SIG-M5 treated with dmso at 0.1 percent for 504 hours (cell line): ENCODE measurements at regions not wholly inside any gene's neighbourhood (a gene's known extent, or its start where the extent isn't known, plus 50 kb on each side); places are given as distances from the start of the nearest gene placed in this dataset.
"Not testable (repeated sequence)": the region's sequence is repeated elsewhere in the genome, so short reads cannot be mapped to it uniquely, and the experiment has no call there.

ENCODE experiments used
- DNase-seq: peaks from one replicate; lab custom pipeline; 2025; ENCODE audit not compliant: unreplicated experiment; lab: John Stamatoyannopoulos, UW

GRCh38 chr2:192398236-192398635 lies 203.5 kb upstream of the TMEFF2 start:
- no peak for DNase-seq

DNA sequence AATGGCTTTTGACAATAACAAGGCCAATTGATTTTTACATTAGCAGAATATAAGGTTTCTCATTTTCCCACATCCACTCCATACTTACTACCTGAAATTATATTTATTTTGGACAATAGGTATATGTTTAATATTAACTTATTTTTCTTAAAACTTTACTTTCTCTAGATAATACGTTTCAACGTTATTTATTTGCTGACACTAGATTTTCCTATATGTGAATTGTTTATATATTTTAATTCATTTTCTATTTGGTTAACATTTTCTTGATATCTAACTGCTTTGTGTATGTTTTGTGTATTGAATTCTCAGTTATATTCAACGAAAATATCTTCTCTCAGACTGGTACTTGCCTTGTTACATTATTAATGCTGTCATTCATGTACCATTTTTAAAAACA lies 199.9 kb upstream of the TMEFF2 start:
- DNase-seq: no peak

GRCh38 chr2:192391041-192391440 lies 196.3 kb upstream of the TMEFF2 start:
- no peak for DNase-seq

DNA sequence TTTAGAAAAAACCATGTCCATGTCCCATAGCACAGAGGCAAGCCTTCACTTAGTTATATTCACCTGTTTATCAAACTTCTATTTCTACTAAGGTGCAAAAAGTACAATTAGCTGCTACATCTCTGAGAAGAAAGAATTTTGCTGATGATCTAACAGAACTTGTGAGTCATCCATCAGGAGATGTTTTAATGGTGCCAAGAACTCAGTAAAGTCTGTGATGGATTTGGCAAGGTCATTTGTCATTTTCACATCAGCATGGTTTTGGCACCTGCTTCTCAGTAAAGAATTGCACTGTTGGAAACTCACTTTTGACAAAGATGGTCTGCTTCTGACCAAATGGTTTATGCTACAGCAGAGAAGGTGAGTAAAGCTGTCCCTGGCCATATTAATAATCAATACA lies 195.7 kb upstream of the TMEFF2 start:
- DNase-seq: no peak

GRCh38 chr2:192384191-192384590 lies 189.5 kb upstream of the TMEFF2 start:
- not testable (repeated sequence) for DNase-seq

DNA sequence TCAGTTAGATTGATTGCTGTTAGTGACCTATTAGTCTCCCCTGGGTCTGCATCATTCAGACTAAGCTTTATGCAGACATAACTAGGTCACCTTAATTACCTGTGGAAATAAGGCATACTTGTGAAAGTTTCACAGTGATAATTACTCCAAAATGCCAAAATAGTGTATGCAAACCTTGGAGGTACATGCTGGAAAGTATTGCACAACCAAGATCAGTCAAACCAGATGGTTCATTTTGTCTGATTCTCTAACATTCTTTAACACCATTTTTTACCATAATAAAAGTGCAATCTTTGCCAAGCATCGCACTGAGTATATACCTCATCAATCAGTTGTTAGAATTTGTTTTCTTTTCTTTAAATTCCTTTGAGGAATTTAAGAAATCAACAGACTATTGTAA lies 186.3 kb upstream of the TMEFF2 start:
- DNase-seq: no peak

DNA sequence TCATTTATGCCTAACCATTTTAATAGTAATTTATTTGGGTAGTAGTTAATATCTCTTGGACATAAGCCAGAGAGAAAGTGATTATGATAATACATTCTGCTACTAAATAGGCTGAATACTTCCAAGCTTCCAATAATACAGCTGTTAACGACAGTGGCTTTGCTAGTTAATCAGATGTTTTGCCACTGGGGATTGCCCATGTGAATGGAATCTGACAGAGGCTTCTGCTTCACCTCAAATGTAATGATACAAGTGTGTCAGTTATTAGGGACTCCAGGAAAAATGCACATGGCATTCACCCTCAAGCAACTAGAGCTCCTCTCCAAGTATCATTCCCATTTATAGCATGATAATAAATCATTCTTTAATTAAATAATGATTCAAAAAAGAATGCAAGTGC lies 185.0 kb upstream of the TMEFF2 start:
- DNase-seq: no peak

GRCh38 chr2:192377173-192377572 lies 182.4 kb upstream of the TMEFF2 start:
- no peak for DNase-seq

GRCh38 chr2:192373754-192374153 lies 179.0 kb upstream of the TMEFF2 start:
- no peak for DNase-seq

DNA sequence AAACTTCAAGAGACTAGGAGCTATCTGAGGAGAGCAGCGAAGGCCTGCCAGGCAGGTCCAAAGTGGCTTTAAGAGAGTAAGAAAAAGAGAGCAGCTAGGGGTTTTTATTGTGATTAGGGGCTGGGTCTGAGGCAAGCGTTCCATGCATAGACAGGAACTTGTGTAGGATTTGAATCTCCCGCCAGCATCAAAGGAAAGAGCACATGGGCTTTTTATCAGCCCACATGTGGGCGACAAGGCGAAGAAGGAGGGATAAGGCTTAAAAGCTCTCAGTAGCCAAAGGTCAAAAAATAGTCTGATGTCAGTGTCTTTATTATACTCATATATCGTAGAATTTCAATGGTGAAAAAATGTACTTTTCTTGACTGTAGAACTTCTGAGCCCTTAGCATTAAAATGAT lies 178.5 kb upstream of the TMEFF2 start:
- no peak for DNase-seq

GRCh38 chr2:192369969-192370368 lies 175.2 kb upstream of the TMEFF2 start:
- no peak for DNase-seq

DNA sequence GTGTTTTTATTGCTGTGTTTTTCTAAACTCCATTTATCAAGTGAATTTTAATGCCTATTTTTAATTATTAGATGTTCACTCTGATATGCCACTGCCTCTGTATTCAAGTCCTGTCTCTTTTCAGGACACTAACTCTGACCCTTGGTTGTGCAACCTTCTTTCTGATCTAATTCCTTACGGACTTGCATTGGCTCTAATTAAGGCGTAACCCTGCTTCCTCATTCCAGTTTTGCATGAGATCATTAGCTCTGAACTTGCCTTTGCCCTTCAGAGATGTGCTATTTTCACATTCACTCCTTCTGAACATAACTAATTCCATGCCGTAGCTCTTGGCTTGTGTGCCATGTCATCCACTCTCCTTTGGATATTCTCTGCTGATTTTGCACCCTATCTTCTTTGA lies 162.5 kb upstream of the TMEFF2 start:
- peak; percentile 4 for DNase-seq

DNA sequence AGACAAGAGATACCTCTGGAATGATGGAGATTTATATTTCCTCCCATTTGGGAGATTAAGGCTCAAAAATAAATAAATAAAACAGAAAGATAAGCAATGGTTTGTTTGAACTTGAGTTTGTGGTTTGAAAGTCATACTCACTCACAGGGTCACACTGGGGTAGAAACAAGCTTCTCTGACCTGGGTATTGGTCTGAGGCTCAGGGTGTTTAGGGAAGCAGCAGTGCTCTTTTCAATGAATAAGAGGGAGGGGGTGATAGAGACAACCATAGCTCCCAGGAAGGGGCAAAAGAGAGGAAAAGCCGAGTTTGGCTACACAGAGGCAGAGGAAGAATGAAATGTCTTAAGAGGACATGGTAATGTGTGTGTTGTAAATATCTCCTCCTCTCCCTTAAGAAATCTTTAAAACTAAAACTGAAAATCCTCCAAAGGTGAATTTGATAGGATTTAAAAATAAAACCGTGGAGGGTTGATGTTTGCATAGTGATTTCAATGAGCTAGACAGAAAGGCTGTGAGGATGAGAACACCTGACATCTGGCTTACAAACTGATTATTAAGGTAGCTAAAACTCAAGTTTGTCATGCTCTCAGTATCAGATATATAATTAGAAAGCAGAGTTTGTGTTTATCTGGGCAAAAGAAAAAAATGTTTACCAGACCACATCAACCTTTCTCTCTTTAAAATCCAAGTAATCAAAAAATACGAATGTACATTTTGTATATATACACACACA lies 159.9 kb upstream of the TMEFF2 start:
- DNase-seq: no peak

GRCh38 chr2:192347542-192347941 lies 152.8 kb upstream of the TMEFF2 start:
- no peak for DNase-seq

DNA sequence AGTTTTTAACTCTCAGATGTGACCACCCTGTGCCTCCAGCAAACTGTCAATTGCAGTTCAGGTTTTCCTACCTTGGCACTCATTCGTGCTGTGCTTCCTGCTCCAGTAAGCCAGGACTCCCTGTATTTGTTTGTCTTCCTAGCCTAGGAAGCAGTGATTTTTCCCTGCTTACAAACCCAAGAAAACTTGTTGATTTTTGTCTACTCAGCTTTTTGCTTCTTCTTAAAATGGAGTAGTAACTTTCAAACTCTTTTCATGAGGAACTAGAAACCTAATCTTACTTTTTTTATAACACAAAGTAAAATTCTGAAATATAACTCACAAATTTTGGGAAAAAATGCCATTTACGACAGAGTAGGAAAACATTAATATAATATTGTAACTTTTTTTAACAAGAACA lies 150.6 kb upstream of the TMEFF2 start:
- no peak for DNase-seq

DNA sequence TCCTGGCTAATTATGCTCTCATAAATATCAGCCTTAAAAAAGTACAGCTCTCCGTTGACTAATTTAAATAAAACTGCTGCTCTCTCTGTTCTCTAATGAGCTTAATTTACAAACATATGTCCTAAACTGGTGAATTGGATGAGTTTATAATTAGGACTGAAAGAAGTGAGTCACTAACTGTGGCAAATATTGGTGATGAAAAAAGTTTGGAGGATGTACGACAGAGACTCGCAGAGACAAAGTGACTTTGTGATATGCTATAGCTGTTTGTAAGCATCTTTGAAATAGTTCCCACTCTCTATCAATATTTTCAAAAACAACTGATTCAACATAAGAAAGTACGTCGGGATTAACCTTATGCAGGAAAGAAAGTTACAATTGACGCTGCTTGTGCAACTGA lies 138.9 kb upstream of the TMEFF2 start:
- DNase-seq: no peak

GRCh38 chr2:192328297-192328696 lies 133.6 kb upstream of the TMEFF2 start:
- no peak for DNase-seq

- DNase-seq: no peak
Observed at GRCh38 chr2:192327576-192327975, 132.8 kb upstream of the TMEFF2 start.

- no peak for DNase-seq
Observed at GRCh38 chr2:192315543-192315942, 120.8 kb upstream of the TMEFF2 start.

GRCh38 chr2:192314800-192315481 lies 120.2 kb upstream of the TMEFF2 start:
- no peak for DNase-seq

- DNase-seq: no peak
Observed at GRCh38 chr2:192313773-192314172, 119.0 kb upstream of the TMEFF2 start.

DNA sequence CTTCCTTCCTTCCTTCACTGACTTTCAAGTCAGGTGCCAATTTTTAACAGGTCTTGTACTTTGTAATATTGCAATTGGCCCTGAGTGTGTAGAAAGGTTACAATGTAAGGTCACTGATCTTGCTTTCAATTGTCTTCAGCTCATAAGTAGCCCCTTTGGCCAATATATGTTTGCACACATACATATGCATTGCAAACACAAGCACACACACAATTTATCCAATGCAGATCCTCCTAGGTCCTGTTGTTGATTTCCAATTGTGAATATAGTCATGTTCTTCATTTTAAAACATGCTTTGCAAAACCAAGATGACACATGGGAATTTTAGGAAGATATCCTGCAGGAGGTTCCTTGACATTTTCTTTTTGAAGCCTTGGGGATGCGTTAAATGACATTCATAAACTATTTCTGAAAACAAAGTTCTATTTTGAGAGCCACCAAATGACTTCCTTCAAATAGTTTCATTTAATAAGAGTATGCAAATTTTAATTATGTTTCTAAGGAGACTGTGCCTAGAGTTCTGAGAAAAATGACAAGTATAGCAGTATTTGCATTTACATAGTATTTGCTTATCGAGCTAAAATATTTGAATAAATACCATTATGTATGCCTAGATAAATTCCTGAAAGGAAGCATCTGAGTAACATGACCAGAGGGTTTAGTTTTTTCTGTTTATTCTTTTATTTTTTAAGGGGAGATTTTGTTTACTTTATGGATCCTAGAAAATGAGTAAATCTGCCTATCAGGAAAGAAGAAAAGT lies 117.1 kb upstream of the TMEFF2 start:
- no peak for DNase-seq
